Uterus (tissue), 3 donors: ENCODE measurements at regions not wholly inside any gene's neighbourhood (a gene's known extent, or its start where the extent isn't known, plus 50 kb on each side); places are given as distances from the start of the nearest gene placed in this dataset.

Experiments
- DNase-seq, 2 donors: peaks; one replicate each; pipeline ENCODE4 v3.0.0-alpha.2; 2019 to 2020
- H3K27ac ChIP-seq, 2 donors: fragments of 200-600 bp; sonication (generic); 1 replicate in 1 of 2; 2 replicates in 1 of 2; pipeline ENCODE4 v1.5.1; 2016 to 2018
- H3K27me3 ChIP-seq, 2 donors: fragments of 200-600 bp; sonication (generic); one replicate each; pipeline ENCODE4 v1.5.1; 2018 to 2019; ENCODE audit warnings: control low read depth in 1 of 2
- H3K36me3 ChIP-seq, 2 donors: fragments of 200-600 bp; sonication (generic); one replicate each; pipeline ENCODE4 v1.5.1; 2019; ENCODE audit warnings: control low read depth in 1 of 2
- H3K4me1 ChIP-seq, 2 donors: fragments of 200-600 bp; sonication (generic); one replicate each; pipeline ENCODE4 v1.5.1; 2018 to 2019; ENCODE audit warnings: control low read depth in 1 of 2
- H3K4me3 ChIP-seq, 2 donors: fragments of 200-600 bp; sonication (generic); 1 replicate in 1 of 2; 2 replicates in 1 of 2; pipeline ENCODE4 v1.5.1; 2018 to 2019; ENCODE audit warnings: mild to moderate bottlenecking in 1 of 2
- H3K9me3 ChIP-seq, 2 donors: fragments of 200-600 bp; sonication (generic); one replicate each; pipeline ENCODE4 v1.5.1; 2019; ENCODE audit warnings: control low read depth in 1 of 2
- POLR2A ChIP-seq, 2 donors: fragments of 450-650 bp; IDR thresholded peaks; one replicate each; pipeline ENCODE4 v1.6.1; 2016; ENCODE audit warnings: antibody characterized with exemption in 2 of 2, mild to moderate bottlenecking in 1 of 2, moderate library complexity in 1 of 2
- intact Hi-C: fragments of 100-400 bp; cut with DNase I; formaldehyde crosslinking; loops from one replicate; pipeline ENCODE4 v1.15.1; 2023; ENCODE audit warnings: low total_unique reads
- TF ChIP-seq, protein P1 (sequence below), 4 experiments: fragments of 200-600 bp in 2 of 4; fragments of 450-650 bp in 2 of 4; sonication (generic) in 2 of 4; IDR thresholded peaks; one replicate each; pipeline ENCODE4 v1.5.1; 2016 to 2019; ENCODE audit warnings: antibody characterized with exemption in 4 of 4, mild to moderate bottlenecking in 2 of 4, moderate library complexity in 1 of 4
- donor health status: DM: yes; HTN: yes; CAD: no.

DNA sequence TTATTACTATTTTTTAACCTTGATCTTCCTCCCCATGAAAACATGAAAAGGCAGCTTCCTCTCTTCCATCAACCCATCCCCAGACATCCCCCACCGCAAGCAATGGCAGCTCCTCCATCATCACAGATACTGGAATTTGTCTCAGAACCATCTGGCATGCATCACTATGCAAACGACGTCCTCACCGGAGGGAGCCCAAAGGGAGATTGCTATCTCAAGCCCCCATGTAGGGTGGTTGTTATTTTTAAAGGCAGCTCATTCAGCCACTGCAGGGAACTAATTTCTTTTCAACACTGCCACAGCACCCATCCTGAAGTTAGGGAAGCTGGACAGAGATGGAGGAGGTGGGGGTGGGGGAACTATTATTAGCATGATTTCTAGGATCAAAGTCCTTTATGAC, 222.5 kb downstream of the FOXL1 start:
- Histone ChIP-seq H3K27ac (no peak overlapping the region), H3K4me1 (no peaks in the 10 kb centered on the region), H3K9me3 (no peaks in the 10 kb centered on the region), H3K27me3 (peaks cover 0 to 3% of the 10 kb centered on the region in 2 donors), H3K36me3 (no peaks in the 10 kb centered on the region), H3K4me3 (no peak overlapping the region)
- TF ChIP-seq, protein P1, sequence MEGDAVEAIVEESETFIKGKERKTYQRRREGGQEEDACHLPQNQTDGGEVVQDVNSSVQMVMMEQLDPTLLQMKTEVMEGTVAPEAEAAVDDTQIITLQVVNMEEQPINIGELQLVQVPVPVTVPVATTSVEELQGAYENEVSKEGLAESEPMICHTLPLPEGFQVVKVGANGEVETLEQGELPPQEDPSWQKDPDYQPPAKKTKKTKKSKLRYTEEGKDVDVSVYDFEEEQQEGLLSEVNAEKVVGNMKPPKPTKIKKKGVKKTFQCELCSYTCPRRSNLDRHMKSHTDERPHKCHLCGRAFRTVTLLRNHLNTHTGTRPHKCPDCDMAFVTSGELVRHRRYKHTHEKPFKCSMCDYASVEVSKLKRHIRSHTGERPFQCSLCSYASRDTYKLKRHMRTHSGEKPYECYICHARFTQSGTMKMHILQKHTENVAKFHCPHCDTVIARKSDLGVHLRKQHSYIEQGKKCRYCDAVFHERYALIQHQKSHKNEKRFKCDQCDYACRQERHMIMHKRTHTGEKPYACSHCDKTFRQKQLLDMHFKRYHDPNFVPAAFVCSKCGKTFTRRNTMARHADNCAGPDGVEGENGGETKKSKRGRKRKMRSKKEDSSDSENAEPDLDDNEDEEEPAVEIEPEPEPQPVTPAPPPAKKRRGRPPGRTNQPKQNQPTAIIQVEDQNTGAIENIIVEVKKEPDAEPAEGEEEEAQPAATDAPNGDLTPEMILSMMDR (IDR thresholded peaks at IDR 0.05): no peak
- TF ChIP-seq POLR2A (IDR thresholded peaks at IDR 0.05): no peak
- intact Hi-C loops: no loop called here
- no peak for DNase-seq

DNA sequence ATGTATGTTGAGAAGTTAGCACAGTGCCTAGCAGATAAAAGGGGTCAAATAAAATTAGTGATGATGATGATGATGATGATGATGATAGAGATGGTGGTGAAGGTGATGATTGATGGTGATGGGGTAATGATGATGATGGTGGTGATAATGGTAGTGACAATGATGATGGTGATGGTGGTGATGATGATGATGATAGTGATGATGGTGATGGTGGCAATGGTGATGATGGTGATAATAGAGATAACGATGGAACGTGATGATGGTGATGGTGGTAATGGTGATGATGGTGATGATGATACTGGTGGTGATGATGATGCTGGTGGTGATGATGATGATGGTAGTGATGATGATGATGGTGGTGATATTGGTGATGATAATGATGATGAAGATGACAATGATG, 223.7 kb downstream of the FOXL1 start:
- TF ChIP-seq, protein P1 (IDR thresholded peaks at IDR 0.05): no peak
- TF ChIP-seq POLR2A (IDR thresholded peaks at IDR 0.05): no peak
- H3K4me3 ChIP-seq: no peak overlapping the region
- H3K27me3 ChIP-seq: peaks cover 0 to 8% of the 10 kb centered on the region in 2 donors

DNA sequence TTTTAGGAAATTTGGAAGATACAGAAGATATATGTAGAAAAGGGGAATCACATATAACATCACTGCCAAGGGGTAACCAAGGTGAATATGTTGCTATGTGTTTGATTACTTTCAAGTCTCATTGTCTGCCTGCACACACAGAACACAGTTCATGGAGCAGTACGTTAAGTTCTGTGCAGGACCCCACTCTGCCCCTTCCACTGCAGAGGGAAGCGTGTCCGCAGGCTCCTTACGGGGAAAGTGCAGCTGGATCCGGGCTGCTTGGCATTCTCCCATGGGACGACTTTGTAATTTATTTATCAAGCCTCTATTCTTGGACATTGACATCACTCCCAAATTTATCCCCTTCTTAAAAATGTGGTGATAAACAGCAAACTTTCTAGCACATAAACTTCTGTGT, 226.8 kb downstream of the FOXL1 start:
- no peaks in the 10 kb centered on the region for H3K4me1 ChIP-seq
- peaks cover 0 to 12% of the 10 kb centered on the region in 2 donors for H3K27me3 ChIP-seq
- H3K9me3 ChIP-seq: no peaks in the 10 kb centered on the region
- DNase-seq: no peak
- intact Hi-C loops: no loop called here
- no peak overlapping the region for H3K27ac ChIP-seq
- TF ChIP-seq, protein P1 (IDR thresholded peaks at IDR 0.05): no peak
- no peak for TF ChIP-seq POLR2A (IDR thresholded peaks at IDR 0.05)
- H3K36me3 ChIP-seq: no peaks in the 10 kb centered on the region
- no peak overlapping the region for H3K4me3 ChIP-seq

More for the DNA sequence above, 223.7 kb downstream of the FOXL1 start:
- Histone ChIP-seq H3K9me3 (no peaks in the 10 kb centered on the region), H3K4me1 (no peaks in the 10 kb centered on the region), H3K36me3 (no peaks in the 10 kb centered on the region), H3K27ac (no peak overlapping the region)
- intact Hi-C loops: no loop called here
- DNase-seq: no peak

DNA sequence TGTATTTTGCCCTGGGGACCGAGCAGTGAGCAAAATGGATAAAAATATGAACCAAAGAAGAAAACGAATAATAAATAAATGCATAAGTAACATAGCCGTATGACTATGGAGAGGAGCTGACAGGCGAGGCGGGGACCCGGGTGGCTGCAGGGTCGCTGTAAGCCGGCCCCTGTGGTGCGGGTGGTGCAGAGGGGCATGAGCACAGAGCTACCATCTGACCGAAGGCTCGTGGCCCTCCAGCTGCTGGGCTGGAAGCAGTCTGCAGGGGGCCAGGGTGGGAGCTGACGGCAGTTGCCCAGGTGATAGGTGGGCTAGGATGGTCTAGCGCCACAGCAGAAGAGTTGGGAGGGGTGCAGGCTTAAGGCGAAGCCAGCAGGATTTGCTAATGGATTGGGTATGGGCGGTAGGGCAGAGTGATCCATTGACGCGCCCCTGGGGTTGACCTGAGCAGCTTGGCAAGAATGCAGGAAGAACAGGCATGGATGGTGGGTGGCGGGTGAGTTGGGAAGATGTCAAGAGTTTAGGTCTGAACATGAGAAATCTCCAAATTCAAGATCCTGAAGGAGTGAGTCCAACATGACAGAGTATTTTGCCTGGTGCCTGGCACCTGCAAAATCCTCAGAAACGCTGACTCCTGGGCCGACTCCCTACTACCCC, 228.0 kb downstream of the FOXL1 start:
- TF ChIP-seq POLR2A (IDR thresholded peaks at IDR 0.05): no peak
- TF ChIP-seq, protein P1 (IDR thresholded peaks at IDR 0.05): no peak
- intact Hi-C loops: no loop called here
- H3K4me1 ChIP-seq: no peaks in the 10 kb centered on the region
- no peak overlapping the region for H3K27ac ChIP-seq
- no peaks in the 10 kb centered on the region for H3K36me3 ChIP-seq
- H3K27me3 ChIP-seq: peaks cover 0 to 9% of the 10 kb centered on the region in 2 donors
- no peaks in the 10 kb centered on the region for H3K9me3 ChIP-seq
- H3K4me3 ChIP-seq: no peak overlapping the region
- DNase-seq: no peak

DNA sequence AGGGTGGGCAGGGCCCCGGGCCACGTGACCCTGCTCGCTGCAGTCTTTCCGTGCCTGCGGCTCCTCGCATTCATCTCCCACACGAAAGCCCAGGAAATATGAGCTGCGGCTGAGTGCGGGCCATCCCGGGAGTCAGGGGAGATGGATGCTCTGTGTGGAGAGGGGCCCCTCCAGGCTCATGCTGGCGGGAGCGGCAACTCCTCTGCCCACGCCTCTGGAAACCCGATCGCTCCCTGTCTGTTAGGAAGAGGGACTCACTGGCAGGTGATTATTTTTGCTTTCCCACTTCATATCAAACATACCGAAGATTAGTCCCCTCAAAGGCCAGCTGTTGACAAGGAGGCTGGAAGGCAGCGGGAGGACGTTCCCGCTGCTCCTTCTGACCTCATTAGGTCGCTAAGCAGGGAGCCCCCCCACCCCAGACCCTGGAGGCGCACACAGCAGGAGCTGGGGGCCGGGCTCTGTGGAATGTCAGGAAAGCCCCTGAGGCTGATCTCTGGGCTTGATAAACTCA, 228.5 kb downstream of the FOXL1 start:
- no peak for DNase-seq
- Histone ChIP-seq H3K36me3 (no peaks in the 10 kb centered on the region), H3K4me1 (no peaks in the 10 kb centered on the region), H3K27ac (no peak overlapping the region), H3K4me3 (no peak overlapping the region), H3K9me3 (no peaks in the 10 kb centered on the region), H3K27me3 (peaks cover 0 to 9% of the 10 kb centered on the region in 2 donors)
- intact Hi-C loops: no loop called here
- no peak for TF ChIP-seq POLR2A (IDR thresholded peaks at IDR 0.05)
- TF ChIP-seq, protein P1 (IDR thresholded peaks at IDR 0.05): no peak
